K562 (cell line): ENCODE measurements at regions not wholly inside any gene's neighbourhood (a gene's known extent, or its start where the extent isn't known, plus 50 kb on each side); places are given as distances from the start of the nearest gene placed in this dataset.

Source experiments
- ATAC-seq: fragments of 200-7000 bp; cut with Tn5 transposase; 3 replicates; pipeline ENCODE4 v1.9.1; 2020; ENCODE audit warnings: moderate library complexity
- BruUV-seq: library from RNA; stranded (reverse); fragments of 400-500 nt; replicated peaks from 2 replicates; lab custom pipeline; 2021; lab: Mats Ljungman, UMichigan
- CTCF ChIA-PET: fragments of 300-600 bp; formaldehyde crosslinking; extraction: SDS; loops from one replicate; lab custom pipeline; 2021; ENCODE audit warnings: low intra/inter-chr PET ratio; lab: Yijun Ruan, JAX
- POLR2A ChIA-PET: fragments of 300-600, 350-650 bp; sonication (Branson Sonifier 250); formaldehyde crosslinking; extraction: SDS; loops from one replicate; lab custom pipeline; 2021; ENCODE audit warnings: antibody characterized with exemption, inconsistent platforms; lab: Yijun Ruan, JAX
- DNase-seq, 4 experiments: peaks; one replicate each; pipeline versions ENCODE4 v3.0.0 to v3.0.0-alpha.2; 2011 to 2018; ENCODE audit warnings: low spot score in 3 of 4, mixed read lengths in 3 of 4; ENCODE audit errors: extremely low read depth in 1 of 4
- FAIRE-seq: peaks from 2 replicates; lab custom pipeline; 2011; peaks lifted over from hg19 to GRCh38; lab: Jason Lieb, UNC
- H2AFZ ChIP-seq: 2 replicates; pipeline ENCODE4 v1.6.0; 2011; ENCODE audit warnings: low read depth, low read length, control low read depth, inconsistent platforms
- H3K27ac ChIP-seq: fragments of 200-600 bp; 3 replicates; pipeline ENCODE4 v1.8.0; 2011; ENCODE audit warnings: low read depth, mild to moderate bottlenecking, control low read depth, inconsistent platforms, low read length, moderate library complexity, mixed read lengths; ENCODE audit errors: extremely low read depth
- H3K27me3 ChIP-seq, 2 experiments: fragments of 300-600 bp in 1 of 2; 2 replicates in 1 of 2; 3 replicates in 1 of 2; pipeline versions ENCODE4 v1.6.0 to v1.8.0; 2011; ENCODE audit warnings: inconsistent platforms in 2 of 2, low read length in 2 of 2, mild to moderate bottlenecking in 1 of 2, mixed read lengths in 1 of 2, moderate library complexity in 1 of 2; ENCODE audit not compliant: control insufficient read depth in 2 of 2, insufficient read depth in 2 of 2
- H3K36me3 ChIP-seq: fragments of 300-600 bp; 3 replicates; pipeline ENCODE4 v1.8.0; 2011; ENCODE audit warnings: mild to moderate bottlenecking, low read length, inconsistent platforms; ENCODE audit not compliant: control insufficient read depth, insufficient read depth
- H3K4me1 ChIP-seq, 2 experiments: fragments of 200-600 bp in 1 of 2; replicated peaks in 1 of 2; 2 replicates in 1 of 2; 3 replicates in 1 of 2; pipeline versions ENCODE4 v1.5.1 to v1.8.0; 2011; ENCODE audit warnings: inconsistent platforms in 2 of 2, low read length in 2 of 2, mild to moderate bottlenecking in 1 of 2, mixed read lengths in 1 of 2, moderate library complexity in 1 of 2; ENCODE audit not compliant: control insufficient read depth in 2 of 2, insufficient read depth in 2 of 2
- H3K4me2 ChIP-seq: 2 replicates; pipeline ENCODE4 v1.6.1; 2011; ENCODE audit warnings: low read length, control low read depth, inconsistent platforms, mixed read lengths; ENCODE audit not compliant: insufficient read depth
- H3K4me3 ChIP-seq: fragments of 200-600 bp; sonication (generic), shearing (Covaris generic); 2 replicates; pipeline ENCODE4 v1.5.1; 2016; ENCODE audit warnings: control low read depth, inconsistent platforms
- H3K79me2 ChIP-seq: fragments of 200-600 bp; 3 replicates; pipeline ENCODE4 v1.8.0; 2011; ENCODE audit warnings: low read length, inconsistent platforms; ENCODE audit not compliant: control insufficient read depth, insufficient read depth
- H3K9ac ChIP-seq, 2 experiments: 2 replicates each; pipeline versions ENCODE4 v1.6.0 to v1.6.1; 2011; ENCODE audit warnings: low read depth in 2 of 2, low read length in 2 of 2, control low read depth in 1 of 2, inconsistent platforms in 1 of 2, mild to moderate bottlenecking in 1 of 2, mixed read lengths in 1 of 2; ENCODE audit not compliant: insufficient read depth in 1 of 2
- H3K9me1 ChIP-seq: one replicate; pipeline ENCODE4 v1.6.0; 2011; ENCODE audit warnings: inconsistent platforms, mild to moderate bottlenecking, low read length, moderate library complexity; ENCODE audit not compliant: control insufficient read depth, insufficient read depth
- H3K9me3 ChIP-seq: replicated peaks from 2 replicates; pipeline ENCODE4 v1.5.1; 2011; ENCODE audit warnings: low read depth, low read length, inconsistent platforms; ENCODE audit not compliant: control insufficient read depth, insufficient read depth
- H4K20me1 ChIP-seq: replicated peaks from 2 replicates; pipeline ENCODE4 v1.6.1; 2011; ENCODE audit warnings: low read length, inconsistent platforms, mixed read lengths; ENCODE audit not compliant: control insufficient read depth, insufficient read depth
- CBFA2T2 ChIP-seq: fragments of 450-650 bp; conservative IDR thresholded peaks from 2 replicates; pipeline ENCODE4 v1.6.1; 2017; ENCODE audit warnings: mild to moderate bottlenecking
- MAX ChIP-seq: sonication (generic); formaldehyde crosslinking; IDR thresholded peaks from 2 replicates; pipeline ENCODE4 v1.9.0; 2022; ENCODE audit warnings: mild to moderate bottlenecking, missing genetic modification reagents
- PTBP1 ChIP-seq: fragments of 200-400 bp; formaldehyde crosslinking; IDR thresholded peaks from 2 replicates; pipeline ENCODE4 v1.6.1; 2017; ENCODE audit warnings: low read depth, low read length
- SAFB2 ChIP-seq: fragments of 200-400 bp; formaldehyde crosslinking; IDR thresholded peaks from 2 replicates; pipeline ENCODE4 v1.6.1; 2018; ENCODE audit warnings: borderline replicate concordance, low read length, low read depth, moderate library complexity; ENCODE audit not compliant: severe bottlenecking
- ZNF124 ChIP-seq: sonication (generic); formaldehyde crosslinking; IDR thresholded peaks from 2 replicates; pipeline ENCODE4 v1.8.1; 2022; ENCODE audit warnings: missing genetic modification reagents
- WGBS: fragments of 100-300 bp; shearing (Covaris generic); methylation state at CpG from one replicate; pipeline ENCODE4 v1.1.6; 2016; ENCODE audit warnings: low coverage, mixed read lengths; ENCODE audit not compliant: insufficient coverage; ENCODE audit errors: missing lambda C conversion rate; 5-methylcytosine and 5-hydroxymethylcytosine counted together
- in situ Hi-C: fragments of 300-500 bp; cut with MboI; formaldehyde crosslinking; loops from 4 replicates; pipeline ENCODE4 v1.15.0; 2018; ENCODE audit warnings: inconsistent platforms, mixed read lengths
- intact Hi-C: fragments of 100-400 bp; cut with micrococcal nuclease; formaldehyde crosslinking; loops from 2 replicates; pipeline ENCODE4 v1.14.2; 2022

- Histone ChIP-seq H2AFZ (no peak overlapping the region), H3K9me3 (no peaks in the 10 kb centered on the region), H3K79me2 (no peaks in the 10 kb centered on the region), H3K27me3 (no peaks in the 10 kb centered on the region), H3K27ac (no peak overlapping the region), H3K9ac (no peak overlapping the region), H4K20me1 (no peaks in the 10 kb centered on the region), H3K9me1 (no peaks in the 10 kb centered on the region), H3K36me3 (no peaks in the 10 kb centered on the region), H3K4me2 (no peak overlapping the region), H3K4me3 (no peak overlapping the region), H3K4me1 (no peaks in the 10 kb centered on the region)
- intact Hi-C loops: no loop called here
- ChIA-PET POLR2A (no interaction called here), CTCF (no interaction called here)
- TF ChIP-seq PTBP1 (no peak), ZNF124 (0 out of 2 replicates have a peak, but pooled peaks have one; percentile 54)
- BruUV-seq: no TSS peak
- in situ Hi-C loops: no loop called here
- DNase-seq (no peak), ATAC-seq (no peak), FAIRE-seq (no peak)
- WGBS: 0% methylated on average over 1 of the region's 1 CpG
These were observed 928.4 kb downstream of the TMTC2 start for GRCh38 chr12:83615152-83615551.

- CTCF ChIA-PET: no interaction called here
- FAIRE-seq: no peak
- Histone ChIP-seq H3K79me2 (no peaks in the 10 kb centered on the region), H3K9me3 (no peaks in the 10 kb centered on the region), H3K9ac (no peak overlapping the region), H3K4me2 (no peak overlapping the region), H2AFZ (no peak overlapping the region), H3K4me3 (no peak overlapping the region), H3K9me1 (no peaks in the 10 kb centered on the region), H3K4me1 (no peaks in the 10 kb centered on the region), H3K27ac (no peak overlapping the region), H3K27me3 (no peaks in the 10 kb centered on the region), H4K20me1 (no peaks in the 10 kb centered on the region), H3K36me3 (no peaks in the 10 kb centered on the region)
- no peak for DNase-seq
- no peak for ATAC-seq
- intact Hi-C loops (no loop called here), in situ Hi-C loops (no loop called here)
- 0% methylated on average over 3 of the region's 3 CpGs for WGBS
- no peak for TF ChIP-seq SAFB2
- no peak for TF ChIP-seq MAX (CRISPR knock-in tag)
- no peak for TF ChIP-seq CBFA2T2
- BruUV-seq: no TSS peak
- POLR2A ChIA-PET: no interaction called here
These were observed 926.9 kb downstream of the TMTC2 start for GRCh38 chr12:83613586-83614110.
